GM12878 (cell line): ENCODE measurements at regions not wholly inside any gene's neighbourhood (a gene's known extent, or its start where the extent isn't known, plus 50 kb on each side); places are given as distances from the start of the nearest gene placed in this dataset.

ENCODE experiments used
- ATAC-seq: fragments of 200-7000 bp; cut with Tn5 transposase; 3 replicates; pipeline ENCODE4 v1.9.1; 2020; ENCODE audit warnings: mild to moderate bottlenecking, moderate library complexity
- BruUV-seq: library from RNA; stranded (reverse); fragments of 400-500 nt; replicated peaks from 2 replicates; lab custom pipeline; 2021; lab: Mats Ljungman, UMichigan
- CTCF ChIA-PET: fragments of 300-600 bp; sonication (Branson Sonifier 250); formaldehyde crosslinking; extraction: SDS; loops from one replicate; lab custom pipeline; 2021; ENCODE audit warnings: inconsistent platforms; lab: Yijun Ruan, JAX
- POLR2A ChIA-PET: fragments of 350-600 bp; formaldehyde crosslinking; extraction: SDS; loops from one replicate; lab custom pipeline; 2021; ENCODE audit warnings: inconsistent platforms; lab: Charles Lee
- RAD21 ChIA-PET: fragments of 300-600 bp; sonication (Branson Sonifier 250); formaldehyde crosslinking; loops from one replicate; lab custom pipeline; 2023; ENCODE audit warnings: antibody characterized with exemption; ENCODE audit not compliant: unreplicated experiment; lab: Charles Lee
- SMC1A ChIA-PET: fragments of 300-600 bp; sonication (Branson Sonifier 250); formaldehyde crosslinking; loops from one replicate; lab custom pipeline; 2023; ENCODE audit not compliant: unreplicated experiment, uncharacterized antibody; lab: Charles Lee
- DNase-seq: peaks from one replicate; pipeline ENCODE4 v3.0.0-alpha.2; 2011; ENCODE audit warnings: low read depth, low spot score
- FAIRE-seq: peaks from 3 replicates; lab custom pipeline; 2011; peaks lifted over from hg19 to GRCh38; lab: Jason Lieb, UNC
- H2AFZ ChIP-seq: 2 replicates; pipeline ENCODE4 v1.6.0; 2011; ENCODE audit warnings: low read depth, low read length, control low read depth; ENCODE audit not compliant: control insufficient read depth
- H3K27ac ChIP-seq: 2 replicates; pipeline ENCODE4 v1.5.1; 2011; ENCODE audit warnings: control low read depth; ENCODE audit not compliant: control insufficient read depth, insufficient read depth
- H3K27me3 ChIP-seq, 2 experiments: replicated peaks in 1 of 2; 2 replicates each; pipeline versions ENCODE4 v1.6.0 to v1.6.1; 2011; ENCODE audit warnings: low read length in 1 of 2; ENCODE audit not compliant: control insufficient read depth in 2 of 2, insufficient read depth in 2 of 2
- H3K36me3 ChIP-seq, 2 experiments: 2 replicates each; pipeline ENCODE4 v1.5.1; 2011; ENCODE audit warnings: low read length in 1 of 2; ENCODE audit not compliant: control insufficient read depth in 2 of 2, insufficient read depth in 2 of 2
- H3K4me1 ChIP-seq: 2 replicates; pipeline ENCODE4 v1.6.1; 2011; ENCODE audit warnings: mild to moderate bottlenecking, low read length, moderate library complexity, mixed read lengths; ENCODE audit not compliant: control insufficient read depth, insufficient read depth
- H3K4me2 ChIP-seq: 2 replicates; pipeline ENCODE4 v1.6.0; 2011; ENCODE audit warnings: control low read depth; ENCODE audit not compliant: control insufficient read depth, insufficient read depth
- H3K4me3 ChIP-seq: fragments of 200-600 bp; sonication (generic); 2 replicates; pipeline ENCODE4 v1.5.1; 2016
- H3K79me2 ChIP-seq: 2 replicates; pipeline ENCODE4 v1.6.0; 2011; ENCODE audit warnings: low read length; ENCODE audit not compliant: control insufficient read depth, insufficient read depth
- H3K9ac ChIP-seq: 2 replicates; pipeline ENCODE4 v1.8.0; 2011; ENCODE audit warnings: low read length, control low read depth, mixed read lengths; ENCODE audit not compliant: control insufficient read depth, insufficient read depth
- H3K9me3 ChIP-seq: replicated peaks from 3 replicates; pipeline ENCODE4 v1.5.1; 2011; ENCODE audit warnings: mild to moderate bottlenecking, low read length; ENCODE audit not compliant: control insufficient read depth, insufficient read depth
- H4K20me1 ChIP-seq: 2 replicates; pipeline ENCODE4 v1.6.0; 2011; ENCODE audit not compliant: control insufficient read depth, insufficient read depth
- EP300 ChIP-seq, 2 experiments: fragments of 150-350 bp in 1 of 2; IDR thresholded peaks; 2 replicates each; pipeline ENCODE4 v1.6.1; 2011 to 2012; ENCODE audit warnings: low read depth in 2 of 2, low read length in 2 of 2, borderline replicate concordance in 1 of 2, improper control_type of control experiment in 1 of 2, inconsistent platforms in 1 of 2; ENCODE audit not compliant: control insufficient read depth in 1 of 2
- EZH2 ChIP-seq: IDR thresholded peaks from 2 replicates; pipeline ENCODE4 v1.6.1; 2012; ENCODE audit warnings: low read depth, mild to moderate bottlenecking, control low read depth, inconsistent platforms, low read length, borderline replicate concordance; ENCODE audit not compliant: control insufficient read depth
- MEF2B ChIP-seq: fragments of 450-650 bp; IDR thresholded peaks from 2 replicates; pipeline ENCODE4 v1.6.1; 2018; ENCODE audit warnings: mild to moderate bottlenecking, moderate library complexity; ENCODE audit not compliant: partially characterized antibody, poor library complexity, severe bottlenecking
- MXI1 ChIP-seq: fragments of 150-350 bp; IDR thresholded peaks from 2 replicates; pipeline ENCODE4 v1.6.1; 2011; ENCODE audit warnings: low read depth, mild to moderate bottlenecking, inconsistent platforms, low read length, improper control_type of control experiment
- NFYA ChIP-seq: IDR thresholded peaks from 2 replicates; pipeline ENCODE4 v1.6.1; 2011; ENCODE audit warnings: low read depth, mild to moderate bottlenecking, low read length, improper control_type of control experiment, borderline replicate concordance
- SUZ12 ChIP-seq: fragments of 200-600 bp; sonication (generic); IDR thresholded peaks from one replicate; pipeline ENCODE4 v1.6.1; 2018; ENCODE audit warnings: antibody characterized with exemption, mild to moderate bottlenecking; ENCODE audit not compliant: unreplicated experiment
- YY1 ChIP-seq: IDR thresholded peaks from 2 replicates; pipeline ENCODE4 v1.6.1; 2011; ENCODE audit warnings: low read depth, mild to moderate bottlenecking, low read length
- ZNF217 ChIP-seq: fragments of 450-650 bp; IDR thresholded peaks from 2 replicates; pipeline ENCODE4 v1.6.1; 2017; ENCODE audit warnings: antibody characterized with exemption, mild to moderate bottlenecking
- ZNF274 ChIP-seq: IDR thresholded peaks from one replicate; pipeline ENCODE4 v1.8.0; 2011; ENCODE audit not compliant: insufficient read length, insufficient read depth
- ZNF622 ChIP-seq: fragments of 450-650 bp; IDR thresholded peaks from 2 replicates; pipeline ENCODE4 v1.6.1; 2017; ENCODE audit warnings: mild to moderate bottlenecking, inconsistent platforms
- ZZZ3 ChIP-seq: IDR thresholded peaks from 2 replicates; pipeline ENCODE4 v1.6.1; 2011; ENCODE audit warnings: low read depth; ENCODE audit not compliant: control insufficient read depth, insufficient read length
- WGBS: methylation state at CpG from one replicate; pipeline ENCODE4 v1.1.6; 2016; ENCODE audit warnings: low lambda C conversion rate; ENCODE audit not compliant: insufficient replicate concordance, insufficient coverage; ENCODE audit errors: missing lambda C conversion rate; 5-methylcytosine and 5-hydroxymethylcytosine counted together
- in situ Hi-C: fragments of 300-500 bp; cut with MboI; formaldehyde crosslinking; loops from 9 replicates; pipeline ENCODE4 v1.14.3; 2018; ENCODE audit warnings: mixed read lengths
- intact Hi-C: fragments of 100-400 bp; cut with micrococcal nuclease; formaldehyde crosslinking; loops from one replicate; pipeline ENCODE4 v1.14.2; 2022; ENCODE audit not compliant: unreplicated experiment
- TF ChIP-seq, protein P1 (sequence below): fragments of 450-650 bp; IDR thresholded peaks from 2 replicates; pipeline ENCODE4 v1.6.1; 2017; ENCODE audit warnings: mild to moderate bottlenecking, moderate library complexity
- TF ChIP-seq, protein P2 (sequence below): IDR thresholded peaks from 2 replicates; pipeline ENCODE4 v1.6.1; 2011; ENCODE audit warnings: mild to moderate bottlenecking, low read depth, low read length, moderate library complexity; ENCODE audit not compliant: insufficient replicate concordance
- TF ChIP-seq, protein P3 (sequence below): fragments of 450-650 bp; IDR thresholded peaks from 2 replicates; pipeline ENCODE4 v1.6.1; 2016; ENCODE audit warnings: mild to moderate bottlenecking, moderate library complexity, borderline replicate concordance

DNA sequence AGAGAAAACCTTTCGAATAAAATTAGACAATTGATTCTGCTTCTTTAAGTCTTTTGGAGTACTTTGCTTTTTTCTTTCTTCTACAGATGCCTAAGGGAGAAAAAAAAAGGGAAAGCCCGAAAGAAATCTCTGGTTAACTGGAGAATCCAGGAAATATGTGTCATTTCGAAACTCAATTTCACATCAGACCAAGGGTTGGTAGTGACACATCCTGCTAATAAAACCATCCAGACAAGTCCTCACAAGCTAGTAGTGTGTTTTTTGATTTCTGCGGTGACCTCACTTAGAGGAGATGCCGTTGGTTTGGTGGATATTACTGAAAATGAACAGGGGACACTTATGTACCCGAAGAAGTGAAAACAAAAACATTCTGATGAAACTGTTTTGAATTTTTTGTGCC, 726.5 kb upstream of the ADAMTS5 start (continued):
- TF ChIP-seq, protein P1, sequence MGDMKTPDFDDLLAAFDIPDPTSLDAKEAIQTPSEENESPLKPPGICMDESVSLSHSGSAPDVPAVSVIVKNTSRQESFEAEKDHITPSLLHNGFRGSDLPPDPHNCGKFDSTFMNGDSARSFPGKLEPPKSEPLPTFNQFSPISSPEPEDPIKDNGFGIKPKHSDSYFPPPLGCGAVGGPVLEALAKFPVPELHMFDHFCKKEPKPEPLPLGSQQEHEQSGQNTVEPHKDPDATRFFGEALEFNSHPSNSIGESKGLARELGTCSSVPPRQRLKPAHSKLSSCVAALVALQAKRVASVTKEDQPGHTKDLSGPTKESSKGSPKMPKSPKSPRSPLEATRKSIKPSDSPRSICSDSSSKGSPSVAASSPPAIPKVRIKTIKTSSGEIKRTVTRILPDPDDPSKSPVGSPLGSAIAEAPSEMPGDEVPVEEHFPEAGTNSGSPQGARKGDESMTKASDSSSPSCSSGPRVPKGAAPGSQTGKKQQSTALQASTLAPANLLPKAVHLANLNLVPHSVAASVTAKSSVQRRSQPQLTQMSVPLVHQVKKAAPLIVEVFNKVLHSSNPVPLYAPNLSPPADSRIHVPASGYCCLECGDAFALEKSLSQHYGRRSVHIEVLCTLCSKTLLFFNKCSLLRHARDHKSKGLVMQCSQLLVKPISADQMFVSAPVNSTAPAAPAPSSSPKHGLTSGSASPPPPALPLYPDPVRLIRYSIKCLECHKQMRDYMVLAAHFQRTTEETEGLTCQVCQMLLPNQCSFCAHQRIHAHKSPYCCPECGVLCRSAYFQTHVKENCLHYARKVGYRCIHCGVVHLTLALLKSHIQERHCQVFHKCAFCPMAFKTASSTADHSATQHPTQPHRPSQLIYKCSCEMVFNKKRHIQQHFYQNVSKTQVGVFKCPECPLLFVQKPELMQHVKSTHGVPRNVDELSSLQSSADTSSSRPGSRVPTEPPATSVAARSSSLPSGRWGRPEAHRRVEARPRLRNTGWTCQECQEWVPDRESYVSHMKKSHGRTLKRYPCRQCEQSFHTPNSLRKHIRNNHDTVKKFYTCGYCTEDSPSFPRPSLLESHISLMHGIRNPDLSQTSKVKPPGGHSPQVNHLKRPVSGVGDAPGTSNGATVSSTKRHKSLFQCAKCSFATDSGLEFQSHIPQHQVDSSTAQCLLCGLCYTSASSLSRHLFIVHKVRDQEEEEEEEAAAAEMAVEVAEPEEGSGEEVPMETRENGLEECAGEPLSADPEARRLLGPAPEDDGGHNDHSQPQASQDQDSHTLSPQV, result no peak
- TF ChIP-seq, protein P2, sequence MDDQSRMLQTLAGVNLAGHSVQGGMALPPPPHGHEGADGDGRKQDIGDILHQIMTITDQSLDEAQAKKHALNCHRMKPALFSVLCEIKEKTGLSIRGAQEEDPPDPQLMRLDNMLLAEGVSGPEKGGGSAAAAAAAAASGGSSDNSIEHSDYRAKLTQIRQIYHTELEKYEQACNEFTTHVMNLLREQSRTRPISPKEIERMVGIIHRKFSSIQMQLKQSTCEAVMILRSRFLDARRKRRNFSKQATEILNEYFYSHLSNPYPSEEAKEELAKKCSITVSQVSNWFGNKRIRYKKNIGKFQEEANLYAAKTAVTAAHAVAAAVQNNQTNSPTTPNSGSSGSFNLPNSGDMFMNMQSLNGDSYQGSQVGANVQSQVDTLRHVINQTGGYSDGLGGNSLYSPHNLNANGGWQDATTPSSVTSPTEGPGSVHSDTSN, result no peak
- TF ChIP-seq NFYA (no peak), ZNF622 (no peak), ZZZ3 (no peak), YY1 (no peak)

- in situ Hi-C loops, result no loop called here
- TF ChIP-seq EP300 (IDR thresholded peaks at IDR 0.05; ENCODE audit: borderline replicate concordance in 1 of 2, control insufficient read depth in 1 of 2, low read depth in 2 of 2, low read length in 2 of 2), result no peak
- no peak for TF ChIP-seq MEF2B
- TF ChIP-seq ZNF217, result no peak
- no peak for TF ChIP-seq ZNF274
- TF ChIP-seq EZH2, result no peak
- TF ChIP-seq, protein P3, sequence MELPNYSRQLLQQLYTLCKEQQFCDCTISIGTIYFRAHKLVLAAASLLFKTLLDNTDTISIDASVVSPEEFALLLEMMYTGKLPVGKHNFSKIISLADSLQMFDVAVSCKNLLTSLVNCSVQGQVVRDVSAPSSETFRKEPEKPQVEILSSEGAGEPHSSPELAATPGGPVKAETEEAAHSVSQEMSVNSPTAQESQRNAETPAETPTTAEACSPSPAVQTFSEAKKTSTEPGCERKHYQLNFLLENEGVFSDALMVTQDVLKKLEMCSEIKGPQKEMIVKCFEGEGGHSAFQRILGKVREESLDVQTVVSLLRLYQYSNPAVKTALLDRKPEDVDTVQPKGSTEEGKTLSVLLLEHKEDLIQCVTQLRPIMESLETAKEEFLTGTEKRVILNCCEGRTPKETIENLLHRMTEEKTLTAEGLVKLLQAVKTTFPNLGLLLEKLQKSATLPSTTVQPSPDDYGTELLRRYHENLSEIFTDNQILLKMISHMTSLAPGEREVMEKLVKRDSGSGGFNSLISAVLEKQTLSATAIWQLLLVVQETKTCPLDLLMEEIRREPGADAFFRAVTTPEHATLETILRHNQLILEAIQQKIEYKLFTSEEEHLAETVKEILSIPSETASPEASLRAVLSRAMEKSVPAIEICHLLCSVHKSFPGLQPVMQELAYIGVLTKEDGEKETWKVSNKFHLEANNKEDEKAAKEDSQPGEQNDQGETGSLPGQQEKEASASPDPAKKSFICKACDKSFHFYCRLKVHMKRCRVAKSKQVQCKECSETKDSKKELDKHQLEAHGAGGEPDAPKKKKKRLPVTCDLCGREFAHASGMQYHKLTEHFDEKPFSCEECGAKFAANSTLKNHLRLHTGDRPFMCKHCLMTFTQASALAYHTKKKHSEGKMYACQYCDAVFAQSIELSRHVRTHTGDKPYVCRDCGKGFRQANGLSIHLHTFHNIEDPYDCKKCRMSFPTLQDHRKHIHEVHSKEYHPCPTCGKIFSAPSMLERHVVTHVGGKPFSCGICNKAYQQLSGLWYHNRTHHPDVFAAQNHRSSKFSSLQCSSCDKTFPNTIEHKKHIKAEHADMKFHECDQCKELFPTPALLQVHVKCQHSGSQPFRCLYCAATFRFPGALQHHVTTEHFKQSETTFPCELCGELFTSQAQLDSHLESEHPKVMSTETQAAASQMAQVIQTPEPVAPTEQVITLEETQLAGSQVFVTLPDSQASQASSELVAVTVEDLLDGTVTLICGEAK, result no peak
- TF ChIP-seq SUZ12, result no peak
- TF ChIP-seq MXI1, result no peak
Observed at GRCh38 chr21:27691516-27691915, 724.6 kb upstream of the ADAMTS5 start.

More at GRCh38 chr21:27691516-27691915, 724.6 kb upstream of the ADAMTS5 start:
- FAIRE-seq, result no peak
- Histone ChIP-seq H3K36me3 (no peaks in the 10 kb centered on the region), H3K9me3 (no peaks in the 10 kb centered on the region), H3K4me2 (no peak overlapping the region), H3K4me3 (no peak overlapping the region), H3K9ac (no peak overlapping the region), H3K27me3 (no peaks in the 10 kb centered on the region), H3K79me2 (no peaks in the 10 kb centered on the region), H2AFZ (no peak overlapping the region), H4K20me1 (no peaks in the 10 kb centered on the region), H3K4me1 (no peaks in the 10 kb centered on the region), H3K27ac (no peak overlapping the region)
- POLR2A ChIA-PET, result no interaction called here
- BruUV-seq, result no TSS peak
- CTCF ChIA-PET, result no interaction called here
- SMC1A ChIA-PET, result no interaction called here
- WGBS, result 0% methylated on average over 1 of the region's 1 CpG
- RAD21 ChIA-PET, result no interaction called here
- ATAC-seq, result no peak
- intact Hi-C loops, result no loop called here
- no peak for DNase-seq
